ENCODE measurements at regions not wholly inside any gene's neighbourhood (a gene's known extent, or its start where the extent isn't known, plus 50 kb on each side); places are given as distances from the start of the nearest gene placed in this dataset.
"Not testable (repeated sequence)": the region's sequence is repeated elsewhere in the genome, so short reads cannot be mapped to it uniquely, and the experiment has no call there.

- no peak for DNase-seq
Observed at GRCh38 chr18:66440433-66440832, 163.5 kb downstream of the CDH19 start.

GRCh38 chr18:66439670-66440069 lies 164.2 kb downstream of the CDH19 start:
- DNase-seq = no peak

- DNase-seq = no peak
Observed at GRCh38 chr18:66438711-66439536, 165.0 kb downstream of the CDH19 start.

- DNase-seq = no peak
Observed at GRCh38 chr18:66432636-66433035, 171.3 kb downstream of the CDH19 start.

DNA sequence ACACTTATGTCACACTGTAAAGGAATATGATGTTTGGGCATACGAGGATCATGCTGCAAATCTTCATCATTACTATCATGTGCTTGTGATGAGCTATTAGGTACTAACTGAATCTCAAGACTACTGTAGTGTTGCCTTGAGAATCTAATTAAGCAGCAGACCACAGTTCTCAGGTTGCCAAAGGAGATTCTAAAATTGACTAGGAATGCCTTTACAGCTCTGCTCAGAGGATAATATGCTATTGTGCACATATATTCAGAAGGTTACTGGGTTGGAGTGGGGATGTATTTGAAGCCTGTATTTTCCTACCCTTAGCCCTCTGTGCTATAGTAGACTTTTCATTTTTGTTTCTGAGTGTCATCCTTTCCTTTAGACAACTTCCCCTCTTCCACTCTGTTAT lies 175.1 kb downstream of the CDH19 start:
- DNase-seq = no peak

GRCh38 chr18:66419400-66419799 lies 184.5 kb downstream of the CDH19 start:
- DNase-seq = no peak

- DNase-seq = no peak
Observed at GRCh38 chr18:66410692-66411091, 193.2 kb downstream of the CDH19 start.

GRCh38 chr18:66395671-66396218 lies 208.1 kb downstream of the CDH19 start:
- no peak for DNase-seq

- no peak for DNase-seq
Observed at GRCh38 chr18:66393463-66393862, 210.4 kb downstream of the CDH19 start.

DNA sequence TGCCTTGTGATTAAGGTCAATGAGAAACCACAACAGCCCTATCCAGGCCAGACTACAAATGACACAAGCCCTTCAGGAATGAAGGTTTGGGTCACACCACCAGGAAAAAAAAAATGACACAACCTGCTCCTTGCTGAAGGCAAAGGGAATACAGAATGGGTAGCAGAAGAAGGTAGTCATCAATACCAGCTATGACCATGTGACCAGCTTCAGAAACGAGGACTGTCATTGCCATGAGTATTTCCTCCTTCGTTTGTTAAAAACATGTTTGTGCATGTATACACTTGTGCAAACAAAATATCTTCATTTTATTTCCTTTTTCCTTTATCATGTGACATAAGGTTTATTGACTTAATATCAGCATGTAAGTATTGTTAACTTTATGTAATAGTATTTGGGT lies 226.6 kb downstream of the CDH19 start:
- no peak for DNase-seq

- DNase-seq = not testable (repeated sequence)
Observed at GRCh38 chr18:66375391-66375790, 228.5 kb downstream of the CDH19 start.

GRCh38 chr18:66346833-66347588 lies 256.9 kb downstream of the CDH19 start:
- DNase-seq = no peak

DNA sequence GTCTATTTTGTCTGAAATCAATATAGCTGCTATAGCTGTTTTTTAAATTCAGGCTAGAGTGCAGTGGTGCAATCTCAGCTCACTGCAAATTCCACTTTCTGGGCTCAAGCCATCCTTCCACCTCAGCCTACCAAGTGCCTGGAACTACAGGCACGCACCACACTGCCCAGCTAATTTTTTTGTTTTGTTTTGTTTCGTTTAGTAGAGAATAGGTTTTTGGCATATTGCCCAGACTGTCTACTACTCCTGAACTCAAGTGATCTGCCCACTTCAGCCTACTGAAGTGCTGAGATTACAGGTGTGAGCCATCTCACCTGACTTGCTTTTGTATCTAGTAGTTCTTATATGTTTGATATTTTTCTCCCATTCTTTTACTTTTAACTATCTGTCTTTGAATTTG lies 259.7 kb downstream of the CDH19 start:
- peak; percentile 97 for DNase-seq

- DNase-seq = no peak
Observed at GRCh38 chr18:66342577-66342976, 261.3 kb downstream of the CDH19 start.

GRCh38 chr18:66334534-66334933 lies 269.4 kb downstream of the CDH19 start:
- DNase-seq = no peak

- DNase-seq = no peak
Observed at GRCh38 chr18:66329716-66330115, 274.2 kb downstream of the CDH19 start.

DNA sequence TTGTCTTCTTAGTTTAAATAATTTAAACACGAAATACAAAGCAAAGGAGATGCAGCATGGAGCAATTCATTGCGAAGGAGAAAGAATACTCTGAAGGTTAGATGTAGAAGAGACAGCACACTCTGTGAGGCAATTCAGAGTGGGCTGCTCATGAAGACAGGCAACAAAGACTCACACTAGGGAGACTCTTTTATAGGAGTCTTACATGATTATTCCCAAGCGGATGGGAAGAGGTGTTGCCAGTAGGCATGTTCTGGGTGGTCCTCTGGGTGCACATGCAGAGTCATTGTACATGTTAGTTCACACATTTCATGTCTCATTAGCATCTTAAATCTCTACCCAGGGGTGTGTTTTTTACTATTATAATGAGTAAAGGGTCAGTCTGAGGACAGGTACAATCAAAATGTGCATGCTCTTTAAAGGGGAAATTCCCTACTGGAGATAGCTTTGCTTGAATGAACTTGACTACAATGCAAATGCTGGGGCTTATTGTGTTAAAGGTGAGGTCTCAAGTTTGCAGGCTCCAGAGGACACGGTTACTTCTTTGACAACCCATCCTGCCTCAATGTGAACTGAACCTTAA lies 275.5 kb downstream of the CDH19 start:
- no peak for DNase-seq

GRCh38 chr18:66325251-66325650 lies 278.6 kb downstream of the CDH19 start:
- DNase-seq = no peak

- DNase-seq = no peak
Observed at GRCh38 chr18:66324616-66325015, 279.3 kb downstream of the CDH19 start.

DNA sequence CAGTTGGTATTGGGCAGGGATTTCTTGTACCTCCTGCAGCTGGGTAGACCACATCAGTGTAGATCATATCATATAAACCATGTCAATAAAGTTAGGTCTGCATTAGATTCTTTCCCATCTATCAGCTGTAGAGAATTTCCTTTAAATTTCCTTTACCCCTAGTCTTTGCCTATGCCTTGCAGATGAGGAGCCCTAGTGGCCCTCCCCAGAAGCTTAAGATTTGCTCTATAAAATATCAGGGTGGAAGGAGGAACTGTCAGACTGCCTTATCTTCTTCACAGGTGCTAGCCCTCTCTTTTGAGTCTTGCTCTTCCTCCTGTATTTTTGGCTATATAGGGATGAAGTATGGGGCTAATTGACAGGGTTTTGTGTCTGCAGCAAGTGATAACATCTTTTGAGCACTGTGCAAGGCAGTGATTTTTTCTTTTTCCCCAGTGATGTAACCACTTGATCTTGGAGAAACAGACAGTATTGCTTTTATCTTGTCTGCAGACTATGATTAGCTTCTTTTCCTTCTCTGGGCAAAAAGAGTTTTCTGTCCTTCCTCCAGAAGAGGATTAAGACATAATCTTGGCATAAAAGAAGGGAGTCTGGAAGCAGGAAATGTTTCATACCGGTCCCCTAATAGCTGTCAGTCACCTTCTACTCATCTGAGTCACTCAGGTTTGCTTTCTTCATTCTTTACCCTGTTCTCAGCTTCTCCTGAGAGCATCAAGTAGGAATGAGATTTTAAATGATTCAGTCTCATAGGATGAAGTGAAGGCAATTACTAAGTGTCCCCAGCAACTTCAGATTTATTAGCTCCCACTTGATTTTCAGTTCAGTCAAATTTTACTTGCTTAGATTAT lies 286.4 kb downstream of the CDH19 start:
- DNase-seq = no peak

- DNase-seq = no peak
Observed at GRCh38 chr18:66316701-66317100, 287.2 kb downstream of the CDH19 start.

- DNase-seq = no peak
Observed at GRCh38 chr18:66300141-66300540, 303.7 kb downstream of the CDH19 start.

- no peak for DNase-seq
Observed at GRCh38 chr18:66280470-66280869, 323.4 kb downstream of the CDH19 start.
